Keratinocyte (primary cell): ENCODE measurements at regions not wholly inside any gene's neighbourhood (a gene's known extent, or its start where the extent isn't known, plus 50 kb on each side); places are given as distances from the start of the nearest gene placed in this dataset.

Source experiments
- DNase-seq: peaks from one replicate; pipeline ENCODE4 v3.0.0-alpha.2; 2011; ENCODE audit warnings: low read depth, missing footprints, low spot score
- FAIRE-seq: peaks from 2 replicates; lab custom pipeline; 2011; peaks lifted over from hg19 to GRCh38; lab: Jason Lieb, UNC
- H2AFZ ChIP-seq: 2 replicates; pipeline ENCODE4 v1.6.0; 2012; ENCODE audit warnings: low read length, control low read depth, inconsistent platforms; ENCODE audit not compliant: control insufficient read depth
- H3K27ac ChIP-seq: 2 replicates; pipeline ENCODE4 v1.5.1; 2011; ENCODE audit warnings: low read length; ENCODE audit not compliant: control insufficient read depth, insufficient read depth
- H3K27me3 ChIP-seq: 3 replicates; pipeline ENCODE4 v1.6.0; 2011; ENCODE audit warnings: low read length; ENCODE audit not compliant: control insufficient read depth, insufficient read depth; ENCODE audit errors: extremely low read depth
- H3K36me3 ChIP-seq, 2 experiments: 2 replicates in 1 of 2; 3 replicates in 1 of 2; pipeline ENCODE4 v1.5.1; 2011; ENCODE audit warnings: low read length in 2 of 2, mild to moderate bottlenecking in 1 of 2; ENCODE audit not compliant: control insufficient read depth in 2 of 2, insufficient read depth in 2 of 2; ENCODE audit errors: extremely low read depth in 1 of 2
- H3K4me1 ChIP-seq: 3 replicates; pipeline ENCODE4 v1.5.1; 2011; ENCODE audit warnings: low read length; ENCODE audit not compliant: control insufficient read depth, insufficient read depth; ENCODE audit errors: extremely low read depth
- H3K4me2 ChIP-seq: 3 replicates; pipeline ENCODE4 v1.6.0; 2011; ENCODE audit warnings: low read depth, low read length; ENCODE audit not compliant: control insufficient read depth, insufficient read depth; ENCODE audit errors: extremely low read depth
- H3K4me3 ChIP-seq, 3 experiments: fragments of 200-600 bp in 1 of 3; sonication (generic) in 1 of 3; 2 replicates in 2 of 3; 3 replicates in 1 of 3; pipeline ENCODE4 v1.5.1; 2011 to 2016; ENCODE audit warnings: low read length in 3 of 3, mild to moderate bottlenecking in 3 of 3, control low read depth in 2 of 3, inconsistent platforms in 1 of 3, low read depth in 1 of 3, mixed read lengths in 1 of 3, mixed run types in 1 of 3, moderate library complexity in 1 of 3; ENCODE audit not compliant: control insufficient read depth in 2 of 3, insufficient read depth in 2 of 3; ENCODE audit errors: extremely low read depth in 1 of 3
- H3K79me2 ChIP-seq: 2 replicates; pipeline ENCODE4 v1.6.0; 2012; ENCODE audit warnings: low read length; ENCODE audit not compliant: control insufficient read depth, insufficient read depth
- H3K9ac ChIP-seq: 3 replicates; pipeline ENCODE4 v1.6.0; 2011; ENCODE audit warnings: low read length; ENCODE audit not compliant: control insufficient read depth, insufficient read depth; ENCODE audit errors: extremely low read depth
- H3K9me1 ChIP-seq: 3 replicates; pipeline ENCODE4 v1.6.0; 2011; ENCODE audit warnings: low read length; ENCODE audit not compliant: control insufficient read depth, insufficient read depth; ENCODE audit errors: extremely low read depth
- H3K9me3 ChIP-seq: 2 replicates; pipeline ENCODE4 v1.5.1; 2012; ENCODE audit warnings: low read depth, low read length; ENCODE audit not compliant: control insufficient read depth
- H4K20me1 ChIP-seq: 3 replicates; pipeline ENCODE4 v1.6.0; 2011; ENCODE audit warnings: low read length; ENCODE audit not compliant: control insufficient read depth, insufficient read depth; ENCODE audit errors: extremely low read depth
- CTCF ChIP-seq, 3 experiments: IDR thresholded peaks in 1 of 3; conservative IDR thresholded peaks in 1 of 3; optimal IDR thresholded peaks in 1 of 3; 2 replicates in 2 of 3; 3 replicates in 1 of 3; pipeline versions ENCODE3 to v1.5.1; 2011; ENCODE audit warnings: low read length in 3 of 3, mild to moderate bottlenecking in 3 of 3, moderate library complexity in 2 of 3, control low read depth in 1 of 3, inconsistent platforms in 1 of 3; ENCODE audit not compliant: insufficient read depth in 2 of 3; ENCODE audit errors: extremely low read depth in 1 of 3
- EZH2 ChIP-seq: IDR thresholded peaks from one replicate; pipeline ENCODE4 v1.6.1; 2012; ENCODE audit warnings: inconsistent platforms, mild to moderate bottlenecking, low read length, moderate library complexity
- dilution Hi-C: fragments of 300-500 bp; cut with MboI; formaldehyde crosslinking; loops from one replicate; pipeline ENCODE4 v1.7.0; 2020; ENCODE audit warnings: low sequenced_read_pairs; ENCODE audit not compliant: extremely low pct_ligation_motif_present

- Histone ChIP-seq H3K4me1 (no peaks in the 10 kb centered on the region), H3K27ac (no peak overlapping the region), H4K20me1 (no peaks in the 10 kb centered on the region), H3K9me3 (no peaks in the 10 kb centered on the region), H3K4me2 (no peak overlapping the region), H3K27me3 (no peaks in the 10 kb centered on the region), H3K36me3 (no peaks in the 10 kb centered on the region), H3K79me2 (no peaks in the 10 kb centered on the region), H2AFZ (no peak overlapping the region), H3K4me3 (no peak overlapping the region), H3K9ac (no peak overlapping the region), H3K9me1 (no peaks in the 10 kb centered on the region)
- FAIRE-seq, result no peak
- dilution Hi-C loops, result no loop called here
- no peak for TF ChIP-seq EZH2
- no peak for TF ChIP-seq CTCF (optimal IDR thresholded peaks at IDR 0.05 in 1 of 3, IDR thresholded peaks at IDR 0.05 in 1 of 3, conservative IDR thresholded peaks at IDR 0.05 in 1 of 3; ENCODE audit: extremely low read depth in 1 of 3, insufficient read depth in 2 of 3, low read length in 3 of 3)
- DNase-seq, result no peak
These were observed 1494.7 kb downstream of the UQCRFS1 start for GRCh38 chr19:27718234-27718633.

GRCh38 chr19:27717825-27718224 is 1495.1 kb downstream of the UQCRFS1 start:
- Histone ChIP-seq H3K9me1 (no peaks in the 10 kb centered on the region), H3K9ac (no peak overlapping the region), H3K4me1 (no peaks in the 10 kb centered on the region), H3K36me3 (no peaks in the 10 kb centered on the region), H2AFZ (no peak overlapping the region), H3K27ac (no peak overlapping the region), H4K20me1 (no peaks in the 10 kb centered on the region), H3K79me2 (no peaks in the 10 kb centered on the region), H3K4me2 (no peak overlapping the region), H3K27me3 (no peaks in the 10 kb centered on the region), H3K4me3 (no peak overlapping the region), H3K9me3 (no peaks in the 10 kb centered on the region)
- DNase-seq (no peak), FAIRE-seq (no peak)
- dilution Hi-C loops, result no loop called here
- TF ChIP-seq CTCF (optimal IDR thresholded peaks at IDR 0.05 in 1 of 3, IDR thresholded peaks at IDR 0.05 in 1 of 3, conservative IDR thresholded peaks at IDR 0.05 in 1 of 3; ENCODE audit: extremely low read depth in 1 of 3, insufficient read depth in 2 of 3, low read length in 3 of 3) (no peak), EZH2 (no peak)
